ENCODE measurements at regions not wholly inside any gene's neighbourhood (a gene's known extent, or its start where the extent isn't known, plus 50 kb on each side); places are given as distances from the start of the nearest gene placed in this dataset.

GRCh38 chr12:107369679-107370078 is 276.3 kb upstream of the CRY1 start:
- no peak overlapping the region for H3K27ac ChIP-seq (ENCODE audit: low read depth in 1 of 2, low read length in 1 of 2)
- H3K27me3 ChIP-seq (ENCODE audit: control insufficient read depth in 3 of 3, insufficient read depth in 3 of 3, low read length in 2 of 3) = peaks cover 0 to 4% (median 0%) of the 10 kb centered on the region in 3 donors
- H3K9me3 ChIP-seq (ENCODE audit: control insufficient read depth in 4 of 4, insufficient read depth in 3 of 4, low read length in 3 of 4) = peaks cover 0 to 2% (median 0%) of the 10 kb centered on the region in 4 donors
- TF ChIP-seq CTCF (IDR thresholded peaks at IDR 0.05; ENCODE audit: control extremely low read depth, extremely low read depth) = no peak
- H3K9ac ChIP-seq (ENCODE audit: insufficient read depth in 1 of 2, low read length in 2 of 2) = no peak overlapping the region
- WGBS, 2 donors = 75 to 76% methylated on average over 4 of the region's 4 CpGs
- H3K4me3 ChIP-seq = no peak overlapping the region
- H3K36me3 ChIP-seq (ENCODE audit: control insufficient read depth in 4 of 4, insufficient read depth in 4 of 4, low read length in 4 of 4) = no peaks in the 10 kb centered on the region
- DNase-seq (no peak), ATAC-seq (ENCODE audit: insufficient read depth, low FRiP score) (no peak)
- peaks cover 0 to 3% (median 0%) of the 10 kb centered on the region in 5 donors for H3K4me1 ChIP-seq (ENCODE audit: control insufficient read depth in 5 of 5, insufficient read depth in 5 of 5, low read length in 5 of 5)

DNA sequence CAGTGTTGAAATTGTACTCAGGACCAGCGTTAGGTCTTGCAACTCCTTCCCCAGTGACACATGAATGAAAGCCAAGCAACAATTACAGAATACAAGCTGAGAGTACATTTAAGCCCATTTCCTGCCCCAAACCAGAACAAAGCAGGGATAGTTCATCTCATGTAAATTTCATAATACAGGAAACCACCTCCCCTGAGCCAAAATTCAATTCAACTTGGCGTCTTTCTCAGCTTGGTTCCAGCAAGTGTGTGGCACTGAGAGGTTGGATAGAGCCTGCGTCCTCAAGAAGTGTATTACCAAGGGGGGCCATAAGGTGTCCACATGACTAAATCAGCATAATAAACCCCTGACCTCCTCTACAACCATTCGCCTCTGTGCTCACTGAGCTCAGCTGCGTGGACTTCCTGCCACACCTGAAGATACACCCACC is 278.9 kb upstream of the CRY1 start:
- no peak overlapping the region for H3K27ac ChIP-seq (ENCODE audit: low read depth in 1 of 2, low read length in 1 of 2)
- H3K4me1 ChIP-seq (ENCODE audit: control insufficient read depth in 5 of 5, insufficient read depth in 5 of 5, low read length in 5 of 5) = peaks cover 0 to 3% (median 0%) of the 10 kb centered on the region in 5 donors
- no peaks in the 10 kb centered on the region for H3K36me3 ChIP-seq (ENCODE audit: control insufficient read depth in 4 of 4, insufficient read depth in 4 of 4, low read length in 4 of 4)
- peak in 1 of 3 donors; percentile 17 for DNase-seq
- no peak overlapping the region for H3K4me3 ChIP-seq
- H3K27me3 ChIP-seq (ENCODE audit: control insufficient read depth in 3 of 3, insufficient read depth in 3 of 3, low read length in 2 of 3) = no peaks in the 10 kb centered on the region
- no peak for ATAC-seq (ENCODE audit: insufficient read depth, low FRiP score)
- 24 to 34% methylated on average over 5 of the region's 5 CpGs for WGBS, 2 donors
- H3K9ac ChIP-seq (ENCODE audit: insufficient read depth in 1 of 2, low read length in 2 of 2) = no peak overlapping the region
- H3K9me3 ChIP-seq (ENCODE audit: control insufficient read depth in 4 of 4, insufficient read depth in 3 of 4, low read length in 3 of 4) = peaks cover 0 to 2% (median 0%) of the 10 kb centered on the region in 4 donors
- no peak for TF ChIP-seq CTCF (IDR thresholded peaks at IDR 0.05; ENCODE audit: control extremely low read depth, extremely low read depth)

DNA sequence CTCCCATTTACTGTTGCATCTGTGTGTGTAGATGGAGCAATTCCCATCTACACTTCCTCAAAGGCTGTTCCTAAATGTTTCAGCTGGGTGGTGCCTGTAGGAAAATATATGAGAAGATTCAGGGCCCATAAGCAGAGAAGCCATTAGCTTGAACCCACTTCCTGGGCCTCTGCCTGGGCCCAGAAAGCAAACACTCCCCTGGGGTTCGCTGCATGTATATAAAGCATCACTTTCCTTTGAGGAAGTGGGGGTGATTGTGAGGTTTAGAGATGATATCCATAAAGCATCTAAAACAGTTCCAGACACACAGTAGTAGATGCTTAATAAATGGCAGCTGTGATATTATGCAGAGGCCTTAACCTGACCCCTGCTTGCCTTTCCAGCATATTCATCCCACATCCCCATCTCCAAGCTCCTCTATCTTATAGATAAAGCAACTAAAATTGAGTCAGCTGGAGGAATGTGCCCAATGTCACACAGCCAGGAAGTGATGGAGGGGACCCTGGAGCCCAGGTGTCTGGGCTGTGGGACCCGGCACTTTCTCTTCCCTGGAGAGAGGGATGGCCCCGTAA is 280.0 kb upstream of the CRY1 start:
- Histone ChIP-seq H3K4me1 (ENCODE audit: control insufficient read depth in 5 of 5, insufficient read depth in 5 of 5, low read length in 5 of 5) (peaks cover 0 to 3% (median 0%) of the 10 kb centered on the region in 5 donors), H3K27ac (ENCODE audit: low read depth in 1 of 2, low read length in 1 of 2) (no peak overlapping the region), H3K27me3 (ENCODE audit: control insufficient read depth in 3 of 3, insufficient read depth in 3 of 3, low read length in 2 of 3) (no peaks in the 10 kb centered on the region), H3K9me3 (ENCODE audit: control insufficient read depth in 4 of 4, insufficient read depth in 3 of 4, low read length in 3 of 4) (peaks cover 0 to 2% (median 0%) of the 10 kb centered on the region in 4 donors), H3K4me3 (no peak overlapping the region), H3K36me3 (ENCODE audit: control insufficient read depth in 4 of 4, insufficient read depth in 4 of 4, low read length in 4 of 4) (no peaks in the 10 kb centered on the region), H3K9ac (ENCODE audit: insufficient read depth in 1 of 2, low read length in 2 of 2) (no peak overlapping the region)
- WGBS, 2 donors = 73 to 83% methylated on average over 3 of the region's 3 CpGs
- no peak for TF ChIP-seq CTCF (IDR thresholded peaks at IDR 0.05; ENCODE audit: control extremely low read depth, extremely low read depth)
- no peak for DNase-seq
- ATAC-seq (ENCODE audit: insufficient read depth, low FRiP score) = no peak

Measured in lung (tissue), 11 donors.